CD4-positive, alpha-beta T cell (primary cell): ENCODE measurements at regions not wholly inside any gene's neighbourhood (a gene's known extent, or its start where the extent isn't known, plus 50 kb on each side); places are given as distances from the start of the nearest gene placed in this dataset.

Source experiments
- ATAC-seq: fragments of 200-7000 bp; cut with Tn5 transposase; one replicate; pipeline ENCODE4 v1.10.0; 2022; ENCODE audit warnings: mild to moderate bottlenecking; ENCODE audit not compliant: poor library complexity
- CTCF ChIA-PET: fragments of 350-600 bp; sonication (Branson Sonifier 250); formaldehyde crosslinking; loops from one replicate; lab custom pipeline; 2021; ENCODE audit warnings: antibody characterized with exemption, inconsistent platforms; lab: Charles Lee
- POLR2A ChIA-PET: fragments of 350-600 bp; sonication (Branson Sonifier 250); formaldehyde crosslinking; loops from one replicate; lab custom pipeline; 2021; ENCODE audit warnings: antibody characterized with exemption, inconsistent platforms; lab: Charles Lee
- DNase-seq, 14 experiments: peaks; one replicate each; pipeline ENCODE4 v3.0.0-alpha.2; 2013 to 2020; ENCODE audit warnings: mixed read lengths in 2 of 14
- H3K27ac ChIP-seq, 2 donors: one replicate each; pipeline versions ENCODE4 v1.5.1 to v1.7.0; 2013; ENCODE audit warnings: low read length in 2 of 2, low read depth in 1 of 2, mild to moderate bottlenecking in 1 of 2
- H3K27me3 ChIP-seq, 2 experiments: 1 replicate in 1 of 2; 2 replicates in 1 of 2; pipeline versions ENCODE4 v1.6.1 to v1.7.0; 2013; ENCODE audit warnings: low read length in 2 of 2, control low read depth in 1 of 2, mild to moderate bottlenecking in 1 of 2, moderate library complexity in 1 of 2; ENCODE audit not compliant: insufficient read depth in 2 of 2, control insufficient read depth in 1 of 2
- H3K36me3 ChIP-seq: one replicate; pipeline ENCODE4 v1.6.1; 2013; ENCODE audit warnings: low read length, control low read depth; ENCODE audit not compliant: insufficient read depth
- H3K4me1 ChIP-seq: one replicate; pipeline ENCODE4 v1.6.1; 2013; ENCODE audit warnings: low read length, control low read depth; ENCODE audit not compliant: insufficient read depth
- H3K4me3 ChIP-seq: one replicate; pipeline ENCODE4 v1.5.1; 2013; ENCODE audit warnings: mild to moderate bottlenecking, low read length, moderate library complexity
- H3K9me3 ChIP-seq, 2 experiments: 1 replicate in 1 of 2; 2 replicates in 1 of 2; pipeline versions ENCODE4 v1.6.1 to v1.7.0; 2013; ENCODE audit warnings: low read length in 2 of 2, mild to moderate bottlenecking in 2 of 2, control low read depth in 1 of 2, moderate library complexity in 1 of 2; ENCODE audit not compliant: control insufficient read depth in 1 of 2, insufficient read depth in 1 of 2
- H3K27ac Mint-ChIP-seq: one replicate; pipeline ENCODE4 v1.8.0; 2020; ENCODE audit warnings: mixed read lengths
- H3K27me3 Mint-ChIP-seq: one replicate; pipeline ENCODE4 v1.8.0; 2021; ENCODE audit warnings: mixed read lengths
- H3K36me3 Mint-ChIP-seq: one replicate; pipeline ENCODE4 v1.8.0; 2021; ENCODE audit warnings: low read depth, mixed read lengths
- H3K4me1 Mint-ChIP-seq: one replicate; pipeline ENCODE4 v1.8.0; 2021; ENCODE audit warnings: low read depth, mixed read lengths
- H3K4me3 Mint-ChIP-seq: one replicate; pipeline ENCODE4 v1.8.0; 2020; ENCODE audit warnings: mild to moderate bottlenecking, mixed read lengths
- H3K9me3 Mint-ChIP-seq: one replicate; pipeline ENCODE4 v1.8.0; 2020; ENCODE audit warnings: mixed read lengths
- CTCF ChIP-seq: fragments of 200-600 bp; IDR thresholded peaks from one replicate; pipeline ENCODE4 v1.8.0; 2022; ENCODE audit warnings: antibody characterized with exemption, mild to moderate bottlenecking
- intact Hi-C, 2 experiments: fragments of 100-400 bp; cut with DNase I in 1 of 2; cut with micrococcal nuclease in 1 of 2; formaldehyde crosslinking; loops; one replicate each; pipeline versions ENCODE4 v1.15.1 to v1.9.0; 2023 to 2025; cut with DNase I, micrococcal nuclease

GRCh38 chr5:57822651-57823050 lies 340.0 kb upstream of the ACTBL2 start:
- TF ChIP-seq CTCF, result no peak
- Mint-ChIP-seq H3K4me3 (no peak overlapping the region), H3K27ac (no peak overlapping the region), H3K9me3 (no peaks in the 10 kb centered on the region), H3K36me3 (no peaks in the 10 kb centered on the region), H3K27me3 (no peaks in the 10 kb centered on the region), H3K4me1 (no peaks in the 10 kb centered on the region)
- ChIA-PET CTCF (no interaction called here), POLR2A (no interaction called here)
- no peak overlapping the region for H3K27ac ChIP-seq
- no peaks in the 10 kb centered on the region for H3K9me3 ChIP-seq
- H3K4me1 ChIP-seq, result no peaks in the 10 kb centered on the region
- H3K27me3 ChIP-seq, result no peaks in the 10 kb centered on the region
- no peaks in the 10 kb centered on the region for H3K36me3 ChIP-seq
- ATAC-seq, result no peak
- H3K4me3 ChIP-seq, result no peak overlapping the region
- DNase-seq, result no peak
- intact Hi-C loops, result no loop called here

GRCh38 chr5:57818397-57818796 lies 335.8 kb upstream of the ACTBL2 start:
- no peaks in the 10 kb centered on the region for H3K27me3 ChIP-seq
- Mint-ChIP-seq H3K27ac (no peak overlapping the region), H3K4me3 (no peak overlapping the region), H3K27me3 (no peaks in the 10 kb centered on the region), H3K36me3 (no peaks in the 10 kb centered on the region), H3K4me1 (no peaks in the 10 kb centered on the region), H3K9me3 (no peaks in the 10 kb centered on the region)
- H3K4me1 ChIP-seq, result no peaks in the 10 kb centered on the region
- H3K9me3 ChIP-seq, result no peaks in the 10 kb centered on the region
- H3K27ac ChIP-seq, result no peak overlapping the region
- ATAC-seq (no peak), DNase-seq (no peak)
- TF ChIP-seq CTCF, result no peak
- no peaks in the 10 kb centered on the region for H3K36me3 ChIP-seq
- ChIA-PET POLR2A (no interaction called here), CTCF (no interaction called here)
- intact Hi-C loops, result no loop called here
- no peak overlapping the region for H3K4me3 ChIP-seq

- no peak overlapping the region for H3K4me3 Mint-ChIP-seq
- H3K4me1 ChIP-seq, result no peaks in the 10 kb centered on the region
- H3K9me3 ChIP-seq, result no peaks in the 10 kb centered on the region
- ChIA-PET POLR2A (no interaction called here), CTCF (no interaction called here)
- ATAC-seq (no peak), DNase-seq (no peak)
- no peaks in the 10 kb centered on the region for H3K36me3 Mint-ChIP-seq
- no peak overlapping the region for H3K27ac ChIP-seq
- no peaks in the 10 kb centered on the region for H3K4me1 Mint-ChIP-seq
- no peaks in the 10 kb centered on the region for H3K27me3 ChIP-seq
- H3K4me3 ChIP-seq, result no peak overlapping the region
- H3K27ac Mint-ChIP-seq, result no peak overlapping the region
- H3K27me3 Mint-ChIP-seq, result no peaks in the 10 kb centered on the region
- H3K36me3 ChIP-seq, result no peaks in the 10 kb centered on the region
- intact Hi-C loops, result no loop called here
- no peak for TF ChIP-seq CTCF
- H3K9me3 Mint-ChIP-seq, result no peaks in the 10 kb centered on the region
These were observed 335.3 kb upstream of the ACTBL2 start for GRCh38 chr5:57817924-57818323.
